ENCODE measurements at regions not wholly inside any gene's neighbourhood (a gene's known extent, or its start where the extent isn't known, plus 50 kb on each side); places are given as distances from the start of the nearest gene placed in this dataset.

DNA sequence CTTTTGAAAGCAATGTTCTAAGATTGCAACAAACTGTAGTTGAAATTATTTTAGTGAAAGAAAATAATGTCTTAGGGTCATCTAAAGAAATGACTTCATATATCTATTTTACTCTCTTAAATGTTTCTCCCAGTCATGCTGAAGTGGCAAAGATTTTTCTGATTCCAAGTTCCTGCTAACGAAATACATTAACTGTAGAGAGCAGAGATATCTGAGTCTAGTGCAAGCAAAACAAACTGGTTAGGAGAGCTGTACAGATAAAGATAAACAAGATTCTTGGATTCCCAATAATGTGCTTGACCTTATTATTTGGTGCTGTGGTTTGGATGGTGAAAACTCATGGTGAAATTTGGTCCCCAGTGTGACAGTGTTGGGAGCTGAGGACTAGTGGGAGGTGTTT lies 199.9 kb upstream of the PWP1 start:
- Histone ChIP-seq H3K4me1 (ENCODE audit: insufficient read depth, low read length) (no peaks in the 10 kb centered on the region), H3K4me3 (ENCODE audit: low read depth in 1 of 2, low read length in 2 of 2) (no peak overlapping the region), H3K27me3 (ENCODE audit: control insufficient read depth in 1 of 2, insufficient read depth in 2 of 2, low read length in 2 of 2) (no peaks in the 10 kb centered on the region), H3K9me3 (ENCODE audit: low read length) (no peaks in the 10 kb centered on the region), H3K9ac (ENCODE audit: low read length) (no peak overlapping the region), H3K27ac (ENCODE audit: low read depth, low read length) (no peak overlapping the region), H3K36me3 (ENCODE audit: insufficient read depth, low read length) (no peaks in the 10 kb centered on the region)

DNA sequence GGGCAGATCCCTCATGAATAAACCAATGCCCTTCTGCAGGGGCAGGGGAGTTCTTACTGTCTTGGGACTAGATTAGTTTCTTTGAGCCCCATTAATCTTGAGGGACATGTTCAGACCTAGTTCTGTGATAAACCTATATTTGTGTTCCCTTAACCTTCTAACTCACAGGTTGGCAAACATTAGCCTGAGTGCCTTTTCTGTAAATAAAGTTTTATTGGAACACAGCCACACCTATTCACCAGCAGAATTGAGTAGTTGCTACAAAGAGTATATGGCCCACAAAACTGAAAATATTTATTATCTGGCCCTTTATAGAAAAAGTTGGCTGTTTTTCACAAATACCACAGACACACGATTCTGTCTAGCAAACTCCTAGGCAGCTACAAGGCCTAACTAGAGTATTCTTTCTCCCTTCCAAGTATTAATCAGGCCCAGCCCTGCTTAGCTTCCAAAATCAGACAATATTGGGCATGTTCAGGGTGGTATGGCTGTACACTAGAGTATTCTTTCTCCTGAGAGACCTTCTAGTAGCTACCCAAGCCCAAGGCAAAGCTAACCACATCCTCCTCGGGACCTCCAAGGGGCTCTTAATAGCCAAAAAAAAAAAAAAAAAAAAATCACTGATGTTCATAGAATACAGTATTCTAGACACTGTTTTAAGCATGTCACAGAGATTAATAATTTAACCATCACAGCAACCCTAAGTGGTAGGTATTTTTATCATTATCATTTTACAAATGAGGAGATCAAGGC lies 199.3 kb upstream of the PWP1 start:
- no peaks in the 10 kb centered on the region for H3K4me1 ChIP-seq (ENCODE audit: insufficient read depth, low read length)

DNA sequence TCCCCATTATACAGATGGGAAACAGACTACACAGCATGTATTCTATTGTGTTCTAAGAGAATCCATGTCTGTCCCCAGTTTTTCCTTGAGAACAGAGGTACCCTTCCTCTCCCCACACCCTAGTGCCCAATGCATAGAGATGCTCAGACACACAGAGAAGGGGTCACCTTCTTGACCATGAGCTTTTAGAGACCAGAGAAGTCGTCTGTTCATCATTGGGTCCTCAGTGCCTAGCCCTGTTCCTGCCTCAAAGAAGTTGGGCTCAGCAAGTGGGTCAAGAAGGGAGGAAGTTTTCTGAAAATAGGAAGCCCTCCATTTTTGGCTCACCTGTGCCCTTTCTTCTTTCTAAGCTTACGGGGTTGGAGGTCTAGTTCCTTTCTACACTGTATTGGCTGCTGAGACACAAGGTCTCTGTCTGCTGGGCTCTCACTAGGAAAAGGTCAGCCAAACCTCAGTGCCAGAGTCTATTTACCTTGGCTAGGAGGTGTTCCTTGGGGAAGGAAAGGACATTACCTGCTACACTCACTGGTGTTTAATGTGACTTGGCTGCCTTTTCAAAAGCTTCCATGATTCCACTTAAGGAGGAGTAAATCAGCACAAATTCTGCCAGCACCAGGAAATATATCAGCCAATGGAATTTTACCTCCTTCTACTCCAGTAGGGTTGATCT lies 198.5 kb upstream of the PWP1 start:
- H3K27ac ChIP-seq (ENCODE audit: low read depth, low read length), result no peak overlapping the region
- H3K9me3 ChIP-seq (ENCODE audit: low read length), result no peaks in the 10 kb centered on the region
- H3K36me3 ChIP-seq (ENCODE audit: insufficient read depth, low read length), result no peaks in the 10 kb centered on the region
- H3K27me3 ChIP-seq (ENCODE audit: control insufficient read depth in 1 of 2, insufficient read depth in 2 of 2, low read length in 2 of 2), result no peaks in the 10 kb centered on the region
- no peak overlapping the region for H3K4me3 ChIP-seq (ENCODE audit: low read depth in 1 of 2, low read length in 2 of 2)
- no peak overlapping the region for H3K9ac ChIP-seq (ENCODE audit: low read length)
- no peaks in the 10 kb centered on the region for H3K4me1 ChIP-seq (ENCODE audit: insufficient read depth, low read length)

More for the DNA sequence above, 199.3 kb upstream of the PWP1 start:
- no peak overlapping the region for H3K4me3 ChIP-seq (ENCODE audit: low read depth in 1 of 2, low read length in 2 of 2)
- no peak overlapping the region for H3K27ac ChIP-seq (ENCODE audit: low read depth, low read length)
- no peak overlapping the region for H3K9ac ChIP-seq (ENCODE audit: low read length)
- H3K9me3 ChIP-seq (ENCODE audit: low read length), result no peaks in the 10 kb centered on the region
- no peaks in the 10 kb centered on the region for H3K36me3 ChIP-seq (ENCODE audit: insufficient read depth, low read length)
- H3K27me3 ChIP-seq (ENCODE audit: control insufficient read depth in 1 of 2, insufficient read depth in 2 of 2, low read length in 2 of 2), result no peaks in the 10 kb centered on the region

DNA sequence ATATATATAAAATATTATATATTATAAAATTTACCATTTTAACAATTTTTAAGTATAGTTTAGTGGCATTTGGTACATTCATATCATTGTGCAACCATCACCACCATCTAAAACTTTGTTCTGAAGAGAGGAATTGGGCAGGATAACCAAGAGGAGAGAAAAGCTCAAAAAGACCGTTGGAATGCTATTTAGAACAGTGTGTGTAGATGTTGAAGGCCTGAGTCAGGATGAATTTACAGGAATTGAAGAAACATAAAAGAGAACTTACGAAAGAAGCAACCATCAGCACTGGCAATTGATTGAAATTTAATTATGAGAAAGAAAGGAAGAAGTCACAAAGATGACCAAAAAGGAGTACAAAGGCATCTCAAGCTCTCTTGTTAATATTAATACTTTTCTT lies 196.9 kb upstream of the PWP1 start:
- Histone ChIP-seq H3K27me3 (ENCODE audit: control insufficient read depth in 1 of 2, insufficient read depth in 2 of 2, low read length in 2 of 2) (no peaks in the 10 kb centered on the region), H3K9me3 (ENCODE audit: low read length) (no peaks in the 10 kb centered on the region), H3K9ac (ENCODE audit: low read length) (no peak overlapping the region), H3K4me1 (ENCODE audit: insufficient read depth, low read length) (no peaks in the 10 kb centered on the region), H3K36me3 (ENCODE audit: insufficient read depth, low read length) (no peaks in the 10 kb centered on the region), H3K4me3 (ENCODE audit: low read depth in 1 of 2, low read length in 2 of 2) (no peak overlapping the region), H3K27ac (ENCODE audit: low read depth, low read length) (no peak overlapping the region)

DNA sequence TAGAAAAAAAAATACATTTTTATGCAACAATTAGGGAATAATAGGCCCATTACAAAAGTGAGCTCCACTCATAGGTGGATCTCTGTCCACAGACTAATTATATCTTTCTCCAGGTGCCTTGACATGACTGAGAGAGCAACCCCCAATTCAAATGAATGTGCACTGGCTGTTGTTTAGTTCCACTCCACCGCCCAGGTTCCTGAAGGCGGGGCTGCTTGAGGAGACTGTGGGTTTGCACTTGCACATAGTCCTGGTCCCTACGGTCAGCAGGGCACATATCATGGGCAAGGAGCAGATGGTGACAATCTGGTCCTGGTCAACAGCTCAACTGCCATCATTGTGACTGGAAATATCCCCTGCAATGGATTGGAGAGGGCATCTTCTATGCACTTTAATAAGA lies 195.6 kb upstream of the PWP1 start:
- H3K27ac ChIP-seq (ENCODE audit: low read depth, low read length), result no peak overlapping the region
- no peaks in the 10 kb centered on the region for H3K9me3 ChIP-seq (ENCODE audit: low read length)
- no peaks in the 10 kb centered on the region for H3K36me3 ChIP-seq (ENCODE audit: insufficient read depth, low read length)
- H3K4me1 ChIP-seq (ENCODE audit: insufficient read depth, low read length), result no peaks in the 10 kb centered on the region
- H3K4me3 ChIP-seq (ENCODE audit: low read depth in 1 of 2, low read length in 2 of 2), result no peak overlapping the region
- no peaks in the 10 kb centered on the region for H3K27me3 ChIP-seq (ENCODE audit: control insufficient read depth in 1 of 2, insufficient read depth in 2 of 2, low read length in 2 of 2)
- no peak overlapping the region for H3K9ac ChIP-seq (ENCODE audit: low read length)

DNA sequence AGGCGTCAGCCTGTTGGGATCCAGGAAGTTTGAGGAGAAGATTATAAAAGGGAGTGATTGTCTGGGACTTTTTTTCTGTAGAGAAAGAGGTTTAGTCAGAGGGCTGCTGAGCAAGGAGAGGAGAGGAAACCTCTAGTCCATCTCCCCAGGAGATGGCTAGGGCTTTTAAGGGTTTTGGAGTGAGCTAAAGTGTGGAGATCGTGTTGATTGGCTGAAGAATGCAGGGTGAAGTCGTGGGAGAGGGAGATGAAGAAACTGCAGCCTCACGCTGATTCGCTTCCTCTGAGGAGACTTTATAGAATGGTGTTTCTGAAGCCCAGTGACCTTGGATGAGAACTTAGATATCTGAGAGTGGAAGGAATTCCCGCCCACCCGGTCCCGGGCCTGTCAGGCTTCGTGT lies 193.7 kb upstream of the PWP1 start:
- no peak overlapping the region for H3K27ac ChIP-seq (ENCODE audit: low read depth, low read length)
- no peak overlapping the region for H3K9ac ChIP-seq (ENCODE audit: low read length)
- no peaks in the 10 kb centered on the region for H3K36me3 ChIP-seq (ENCODE audit: insufficient read depth, low read length)
- H3K9me3 ChIP-seq (ENCODE audit: low read length), result no peaks in the 10 kb centered on the region
- H3K27me3 ChIP-seq (ENCODE audit: control insufficient read depth in 1 of 2, insufficient read depth in 2 of 2, low read length in 2 of 2), result no peaks in the 10 kb centered on the region
- H3K4me1 ChIP-seq (ENCODE audit: insufficient read depth, low read length), result no peaks in the 10 kb centered on the region
- no peak overlapping the region for H3K4me3 ChIP-seq (ENCODE audit: low read depth in 1 of 2, low read length in 2 of 2)

DNA sequence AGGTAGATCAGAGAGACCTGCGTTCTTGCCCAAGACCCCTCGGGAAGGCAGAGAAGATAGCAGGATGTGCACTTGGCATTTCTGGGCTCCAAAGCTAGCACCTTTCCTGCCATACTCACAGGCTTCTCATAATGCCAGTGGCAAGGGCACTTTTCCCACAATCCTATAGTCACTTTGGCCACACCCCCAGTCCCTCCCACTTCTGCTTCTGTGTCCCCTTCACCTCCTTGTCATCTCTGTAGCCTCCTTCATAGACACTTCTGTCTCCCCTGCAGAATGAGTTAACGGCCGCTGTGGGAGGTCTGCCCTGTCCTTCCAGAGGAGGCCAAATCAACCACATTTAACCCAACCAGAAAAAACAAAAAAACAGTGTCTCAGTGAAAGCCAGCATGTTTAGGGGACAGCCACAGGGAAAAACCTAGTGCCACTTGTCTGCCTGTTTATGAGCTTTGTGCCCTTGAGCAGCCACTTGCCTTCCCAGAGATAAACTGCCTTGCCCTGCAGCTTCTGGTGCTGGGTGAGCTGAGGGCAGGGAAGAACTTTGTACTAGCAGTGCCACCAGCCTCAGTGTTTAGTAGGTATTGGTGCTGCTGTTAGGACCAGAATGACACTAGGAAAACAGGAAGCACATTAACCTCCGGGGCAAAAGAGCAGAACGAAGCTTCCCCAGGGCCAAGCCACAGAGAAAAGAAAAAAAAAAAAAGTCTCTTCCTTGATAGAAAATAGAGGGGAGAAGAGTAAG lies 193.0 kb upstream of the PWP1 start:
- H3K27me3 ChIP-seq (ENCODE audit: control insufficient read depth in 1 of 2, insufficient read depth in 2 of 2, low read length in 2 of 2), result no peaks in the 10 kb centered on the region
- no peaks in the 10 kb centered on the region for H3K9me3 ChIP-seq (ENCODE audit: low read length)
- H3K36me3 ChIP-seq (ENCODE audit: insufficient read depth, low read length), result no peaks in the 10 kb centered on the region
- no peak overlapping the region for H3K9ac ChIP-seq (ENCODE audit: low read length)
- no peaks in the 10 kb centered on the region for H3K4me1 ChIP-seq (ENCODE audit: insufficient read depth, low read length)
- H3K4me3 ChIP-seq (ENCODE audit: low read depth in 1 of 2, low read length in 2 of 2), result no peak overlapping the region
- H3K27ac ChIP-seq (ENCODE audit: low read depth, low read length), result no peak overlapping the region

DNA sequence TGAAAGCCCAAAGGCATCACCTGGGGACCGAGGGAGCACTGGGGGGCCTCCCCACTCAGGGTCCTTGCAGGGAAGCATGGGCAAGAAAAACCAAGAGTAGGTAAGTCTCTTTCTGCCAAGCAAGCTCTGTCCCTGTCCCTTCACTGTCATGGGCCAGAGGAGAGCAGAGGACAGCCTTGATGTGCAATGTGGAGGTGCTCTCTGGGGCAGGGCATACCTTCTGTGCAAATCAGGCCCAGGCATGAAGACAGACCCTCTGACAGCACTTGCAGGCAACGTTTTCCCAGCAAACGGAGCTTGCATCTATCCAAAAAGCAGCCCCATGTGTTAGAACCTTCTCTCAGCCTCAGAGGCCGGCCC lies 192.5 kb upstream of the PWP1 start:
- Histone ChIP-seq H3K9ac (ENCODE audit: low read length) (no peak overlapping the region), H3K27ac (ENCODE audit: low read depth, low read length) (no peak overlapping the region), H3K4me3 (ENCODE audit: low read depth in 1 of 2, low read length in 2 of 2) (no peak overlapping the region), H3K4me1 (ENCODE audit: insufficient read depth, low read length) (no peaks in the 10 kb centered on the region), H3K9me3 (ENCODE audit: low read length) (no peaks in the 10 kb centered on the region), H3K36me3 (ENCODE audit: insufficient read depth, low read length) (no peaks in the 10 kb centered on the region), H3K27me3 (ENCODE audit: control insufficient read depth in 1 of 2, insufficient read depth in 2 of 2, low read length in 2 of 2) (no peaks in the 10 kb centered on the region)

DNA sequence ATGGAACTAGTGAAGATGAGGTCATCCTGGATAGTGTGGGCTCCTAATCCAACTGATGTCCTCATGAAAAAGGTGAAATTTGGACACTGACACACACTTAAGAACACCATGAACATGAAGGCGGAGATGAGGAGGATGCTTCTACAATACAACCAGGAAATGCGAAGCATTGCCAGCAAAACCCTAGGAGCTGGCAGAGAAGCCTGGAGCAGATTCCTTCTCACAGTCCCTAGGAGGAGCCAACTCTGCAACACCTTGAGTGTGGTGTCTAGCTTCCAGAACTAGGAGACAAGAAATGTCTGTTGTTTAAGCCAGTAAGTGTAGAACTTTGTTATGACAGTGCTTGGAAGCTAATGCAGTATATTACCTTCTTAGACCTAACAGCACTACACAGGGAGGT lies 191.9 kb upstream of the PWP1 start:
- Histone ChIP-seq H3K9me3 (ENCODE audit: low read length) (no peaks in the 10 kb centered on the region), H3K36me3 (ENCODE audit: insufficient read depth, low read length) (no peaks in the 10 kb centered on the region), H3K27ac (ENCODE audit: low read depth, low read length) (no peak overlapping the region), H3K27me3 (ENCODE audit: control insufficient read depth in 1 of 2, insufficient read depth in 2 of 2, low read length in 2 of 2) (no peaks in the 10 kb centered on the region), H3K4me3 (ENCODE audit: low read depth in 1 of 2, low read length in 2 of 2) (no peak overlapping the region), H3K9ac (ENCODE audit: low read length) (no peak overlapping the region), H3K4me1 (ENCODE audit: insufficient read depth, low read length) (no peaks in the 10 kb centered on the region)

DNA sequence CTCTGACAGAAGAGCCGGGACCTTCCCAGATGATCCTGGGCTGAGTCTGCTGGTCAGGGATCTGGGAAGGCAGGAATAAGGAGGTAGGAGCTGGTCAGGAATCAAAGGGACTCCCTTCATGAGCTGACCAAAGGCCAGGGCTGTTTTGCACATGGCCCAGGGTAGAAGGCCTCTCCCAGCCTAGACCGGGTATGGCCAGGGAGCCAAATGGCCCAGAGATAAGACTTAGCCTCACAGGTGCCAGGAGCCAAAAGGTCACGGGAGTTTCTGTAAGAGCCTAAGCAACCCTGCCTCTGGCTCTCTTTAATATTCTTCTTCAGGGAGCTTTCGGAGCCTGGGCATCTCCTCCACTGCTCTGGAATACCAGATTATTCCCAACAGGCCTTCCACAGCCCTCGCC lies 191.3 kb upstream of the PWP1 start:
- no peaks in the 10 kb centered on the region for H3K9me3 ChIP-seq (ENCODE audit: low read length)
- H3K9ac ChIP-seq (ENCODE audit: low read length), result no peak overlapping the region
- no peaks in the 10 kb centered on the region for H3K36me3 ChIP-seq (ENCODE audit: insufficient read depth, low read length)
- H3K27ac ChIP-seq (ENCODE audit: low read depth, low read length), result no peak overlapping the region
- H3K4me1 ChIP-seq (ENCODE audit: insufficient read depth, low read length), result no peaks in the 10 kb centered on the region
- H3K4me3 ChIP-seq (ENCODE audit: low read depth in 1 of 2, low read length in 2 of 2), result no peak overlapping the region
- H3K27me3 ChIP-seq (ENCODE audit: control insufficient read depth in 1 of 2, insufficient read depth in 2 of 2, low read length in 2 of 2), result no peaks in the 10 kb centered on the region

DNA sequence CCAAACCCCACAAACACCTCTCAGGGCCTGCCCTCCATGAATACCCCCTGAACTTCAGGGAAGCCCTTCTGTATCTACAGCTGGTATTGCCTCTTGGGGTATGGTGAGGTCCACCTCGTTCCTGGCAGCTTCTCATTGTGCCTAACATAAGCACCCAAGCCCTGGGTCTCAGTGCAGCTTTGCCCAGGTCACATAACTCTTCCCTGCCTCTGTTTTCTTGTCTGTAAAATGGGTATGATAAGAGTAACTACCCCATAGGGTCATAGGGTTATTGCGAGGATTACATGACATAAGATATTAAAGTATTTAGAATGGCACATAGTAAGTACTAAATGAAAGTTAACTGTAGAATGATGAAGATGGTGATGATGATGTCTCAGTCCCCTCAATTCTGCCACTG lies 190.0 kb upstream of the PWP1 start:
- Histone ChIP-seq H3K4me3 (ENCODE audit: low read depth in 1 of 2, low read length in 2 of 2) (no peak overlapping the region), H3K27me3 (ENCODE audit: control insufficient read depth in 1 of 2, insufficient read depth in 2 of 2, low read length in 2 of 2) (no peaks in the 10 kb centered on the region), H3K36me3 (ENCODE audit: insufficient read depth, low read length) (no peaks in the 10 kb centered on the region)

More for the DNA sequence above, 190.0 kb upstream of the PWP1 start:
- Histone ChIP-seq H3K4me1 (ENCODE audit: insufficient read depth, low read length) (no peaks in the 10 kb centered on the region), H3K27ac (ENCODE audit: low read depth, low read length) (no peak overlapping the region), H3K9me3 (ENCODE audit: low read length) (no peaks in the 10 kb centered on the region), H3K9ac (ENCODE audit: low read length) (no peak overlapping the region)
